WTC11 (cell line): ENCODE measurements at regions not wholly inside any gene's neighbourhood (a gene's known extent, or its start where the extent isn't known, plus 50 kb on each side); places are given as distances from the start of the nearest gene placed in this dataset.

ENCODE experiments used
- ESRRA ChIP-seq: sonication (generic); formaldehyde crosslinking; IDR thresholded peaks from 2 replicates; pipeline ENCODE4 v1.8.1; 2022; ENCODE audit warnings: mild to moderate bottlenecking, missing genetic modification reagents, borderline replicate concordance
- IRF2 ChIP-seq: sonication (generic); formaldehyde crosslinking; IDR thresholded peaks from 2 replicates; pipeline ENCODE4 v1.8.0; 2022; ENCODE audit warnings: low read depth, missing genetic modification reagents, borderline replicate concordance
- NFYB ChIP-seq: sonication (generic); formaldehyde crosslinking; conservative IDR thresholded peaks from 2 replicates; pipeline ENCODE4 v1.8.0; 2022; ENCODE audit warnings: low read depth, missing genetic modification reagents
- NR2C2 ChIP-seq: sonication (generic); formaldehyde crosslinking; IDR thresholded peaks from 2 replicates; pipeline ENCODE4 v1.8.0; 2022; ENCODE audit warnings: mild to moderate bottlenecking, missing genetic modification reagents
- NR3C1 ChIP-seq: sonication (generic); formaldehyde crosslinking; conservative IDR thresholded peaks from 2 replicates; pipeline ENCODE4 v1.8.1; 2023; ENCODE audit warnings: low read depth, mild to moderate bottlenecking, missing genetic modification reagents
- SP1 ChIP-seq: sonication (generic); formaldehyde crosslinking; conservative IDR thresholded peaks from 2 replicates; pipeline ENCODE4 v1.8.1; 2022; ENCODE audit warnings: missing genetic modification reagents
- TCF7 ChIP-seq: sonication (generic); formaldehyde crosslinking; IDR thresholded peaks from 2 replicates; pipeline ENCODE4 v1.8.0; 2022; ENCODE audit warnings: mild to moderate bottlenecking, low read depth, missing genetic modification reagents, moderate library complexity
- ZNF121 ChIP-seq: sonication (generic); formaldehyde crosslinking; IDR thresholded peaks from 2 replicates; pipeline ENCODE4 v1.8.0; 2023; ENCODE audit warnings: missing genetic modification reagents
- TF ChIP-seq, protein P1 (sequence below): sonication (generic); formaldehyde crosslinking; IDR thresholded peaks from 2 replicates; pipeline ENCODE4 v1.8.1; 2023; ENCODE audit warnings: mild to moderate bottlenecking, missing genetic modification reagents, moderate library complexity
- TF ChIP-seq, protein P2 (sequence below): fragments of 200-600 bp; IDR thresholded peaks from 2 replicates; pipeline ENCODE4 v1.8.0; 2022; ENCODE audit warnings: antibody characterized with exemption
- TF ChIP-seq, protein P3 (sequence below): sonication (generic); formaldehyde crosslinking; IDR thresholded peaks from 2 replicates; pipeline ENCODE4 v1.8.1; 2022; ENCODE audit warnings: mild to moderate bottlenecking, moderate library complexity, missing genetic modification reagents
- TF ChIP-seq, protein P4 (sequence below): sonication (generic); formaldehyde crosslinking; IDR thresholded peaks from 2 replicates; pipeline ENCODE4 v1.8.0; 2023; ENCODE audit warnings: missing genetic modification reagents

DNA sequence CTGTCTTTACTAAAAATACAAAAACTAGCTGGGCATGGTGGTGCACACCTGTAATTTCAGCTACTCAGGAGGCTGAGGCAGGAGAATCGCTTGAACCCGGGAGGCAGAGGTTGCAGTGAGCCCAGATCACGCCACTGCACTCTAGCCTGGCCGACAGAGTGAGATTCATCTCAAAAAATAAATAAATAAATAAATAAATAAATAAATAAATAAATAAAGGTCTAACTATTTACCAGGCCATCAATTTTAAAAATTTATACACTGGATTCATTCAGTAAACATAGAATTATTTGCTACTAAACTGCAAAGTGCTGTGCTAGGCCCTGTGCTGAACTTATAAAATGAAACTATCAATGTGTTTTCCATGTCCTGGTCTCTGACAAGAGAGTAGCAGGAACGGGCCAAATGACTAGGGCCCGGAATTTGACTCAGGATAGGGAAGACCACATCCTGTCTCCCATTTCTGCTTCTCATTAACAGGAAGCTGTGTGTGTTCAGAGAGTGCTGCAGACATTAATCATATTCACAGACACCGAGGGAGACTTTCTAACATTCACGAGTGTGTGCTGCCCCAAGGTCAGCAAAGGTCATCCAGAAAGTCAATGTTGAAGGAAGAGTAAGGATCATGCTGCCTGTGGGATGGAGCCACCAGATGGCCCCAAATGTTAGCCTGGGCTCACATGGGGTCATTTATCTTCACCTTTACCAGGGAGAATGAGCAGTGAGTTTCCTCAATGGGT lies 95.8 kb downstream of the SPP2 start:
- TF ChIP-seq ESRRA (CRISPR knock-in tag) (no peak), SP1 (CRISPR knock-in tag) (no peak), TCF7 (CRISPR knock-in tag) (no peak), ZNF121 (CRISPR knock-in tag) (no peak), NR2C2 (CRISPR knock-in tag) (no peak), IRF2 (CRISPR knock-in tag) (no peak), NFYB (CRISPR knock-in tag) (no peak), NR3C1 (CRISPR knock-in tag) (no peak)
- TF ChIP-seq, protein P1, sequence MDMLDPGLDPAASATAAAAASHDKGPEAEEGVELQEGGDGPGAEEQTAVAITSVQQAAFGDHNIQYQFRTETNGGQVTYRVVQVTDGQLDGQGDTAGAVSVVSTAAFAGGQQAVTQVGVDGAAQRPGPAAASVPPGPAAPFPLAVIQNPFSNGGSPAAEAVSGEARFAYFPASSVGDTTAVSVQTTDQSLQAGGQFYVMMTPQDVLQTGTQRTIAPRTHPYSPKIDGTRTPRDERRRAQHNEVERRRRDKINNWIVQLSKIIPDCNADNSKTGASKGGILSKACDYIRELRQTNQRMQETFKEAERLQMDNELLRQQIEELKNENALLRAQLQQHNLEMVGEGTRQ (CRISPR knock-in tag) = no peak
- TF ChIP-seq, protein P2, sequence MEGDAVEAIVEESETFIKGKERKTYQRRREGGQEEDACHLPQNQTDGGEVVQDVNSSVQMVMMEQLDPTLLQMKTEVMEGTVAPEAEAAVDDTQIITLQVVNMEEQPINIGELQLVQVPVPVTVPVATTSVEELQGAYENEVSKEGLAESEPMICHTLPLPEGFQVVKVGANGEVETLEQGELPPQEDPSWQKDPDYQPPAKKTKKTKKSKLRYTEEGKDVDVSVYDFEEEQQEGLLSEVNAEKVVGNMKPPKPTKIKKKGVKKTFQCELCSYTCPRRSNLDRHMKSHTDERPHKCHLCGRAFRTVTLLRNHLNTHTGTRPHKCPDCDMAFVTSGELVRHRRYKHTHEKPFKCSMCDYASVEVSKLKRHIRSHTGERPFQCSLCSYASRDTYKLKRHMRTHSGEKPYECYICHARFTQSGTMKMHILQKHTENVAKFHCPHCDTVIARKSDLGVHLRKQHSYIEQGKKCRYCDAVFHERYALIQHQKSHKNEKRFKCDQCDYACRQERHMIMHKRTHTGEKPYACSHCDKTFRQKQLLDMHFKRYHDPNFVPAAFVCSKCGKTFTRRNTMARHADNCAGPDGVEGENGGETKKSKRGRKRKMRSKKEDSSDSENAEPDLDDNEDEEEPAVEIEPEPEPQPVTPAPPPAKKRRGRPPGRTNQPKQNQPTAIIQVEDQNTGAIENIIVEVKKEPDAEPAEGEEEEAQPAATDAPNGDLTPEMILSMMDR = no peak
- TF ChIP-seq, protein P3, sequence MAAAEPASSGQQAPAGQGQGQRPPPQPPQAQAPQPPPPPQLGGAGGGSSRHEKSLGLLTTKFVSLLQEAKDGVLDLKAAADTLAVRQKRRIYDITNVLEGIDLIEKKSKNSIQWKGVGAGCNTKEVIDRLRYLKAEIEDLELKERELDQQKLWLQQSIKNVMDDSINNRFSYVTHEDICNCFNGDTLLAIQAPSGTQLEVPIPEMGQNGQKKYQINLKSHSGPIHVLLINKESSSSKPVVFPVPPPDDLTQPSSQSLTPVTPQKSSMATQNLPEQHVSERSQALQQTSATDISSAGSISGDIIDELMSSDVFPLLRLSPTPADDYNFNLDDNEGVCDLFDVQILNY (CRISPR knock-in tag) = no peak
- TF ChIP-seq, protein P4, sequence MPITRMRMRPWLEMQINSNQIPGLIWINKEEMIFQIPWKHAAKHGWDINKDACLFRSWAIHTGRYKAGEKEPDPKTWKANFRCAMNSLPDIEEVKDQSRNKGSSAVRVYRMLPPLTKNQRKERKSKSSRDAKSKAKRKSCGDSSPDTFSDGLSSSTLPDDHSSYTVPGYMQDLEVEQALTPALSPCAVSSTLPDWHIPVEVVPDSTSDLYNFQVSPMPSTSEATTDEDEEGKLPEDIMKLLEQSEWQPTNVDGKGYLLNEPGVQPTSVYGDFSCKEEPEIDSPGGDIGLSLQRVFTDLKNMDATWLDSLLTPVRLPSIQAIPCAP (CRISPR knock-in tag) = no peak
